Stimulated activated naive CD8-positive, alpha-beta T cell treated with anti-CD3 and anti-CD28 coated beads, Interleukin-15, Interleukin-2, amounts not matched to agents 100 ng/mL and 50 ng/mL, for 24 hours (primary cell): ENCODE measurements at regions not wholly inside any gene's neighbourhood (a gene's known extent, or its start where the extent isn't known, plus 50 kb on each side); places are given as distances from the start of the nearest gene placed in this dataset.

Source experiments
- H3K27ac Mint-ChIP-seq: one replicate; pipeline ENCODE4 v1.8.0; 2021; ENCODE audit warnings: mild to moderate bottlenecking, mixed read lengths
- H3K27me3 Mint-ChIP-seq: one replicate; pipeline ENCODE4 v1.8.0; 2021; ENCODE audit warnings: mixed read lengths
- H3K36me3 Mint-ChIP-seq: one replicate; pipeline ENCODE4 v1.8.0; 2021; ENCODE audit warnings: low read depth, mixed read lengths
- H3K4me1 Mint-ChIP-seq: one replicate; pipeline ENCODE4 v1.8.0; 2021; ENCODE audit warnings: low read depth, mixed read lengths
- H3K4me3 Mint-ChIP-seq: one replicate; pipeline ENCODE4 v1.8.0; 2021; ENCODE audit warnings: mild to moderate bottlenecking, mixed read lengths
- H3K9me3 Mint-ChIP-seq: one replicate; pipeline ENCODE4 v1.8.0; 2021; ENCODE audit warnings: mixed read lengths

DNA sequence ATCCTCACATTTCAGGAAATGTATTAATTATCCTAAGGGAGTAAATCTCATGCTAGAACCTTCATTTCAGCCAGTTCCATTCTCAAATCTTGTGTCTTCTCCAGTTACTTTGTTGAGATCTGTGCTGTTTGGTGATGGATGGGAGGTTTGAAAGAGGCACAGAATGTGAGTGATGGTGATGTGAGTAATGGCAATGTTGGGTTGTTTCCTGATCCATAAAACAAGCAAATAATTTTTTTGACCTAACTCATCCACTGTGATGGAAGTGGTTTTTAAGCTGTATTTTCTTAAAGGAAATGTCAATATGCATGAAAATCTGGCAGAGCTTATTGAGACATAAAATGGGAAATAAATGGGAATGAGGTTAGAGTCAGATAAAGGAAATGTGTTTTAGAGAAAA lies 214.7 kb downstream of the CHRM3 start:
- H3K27ac Mint-ChIP-seq = no peak overlapping the region
- no peaks in the 10 kb centered on the region for H3K27me3 Mint-ChIP-seq
- no peaks in the 10 kb centered on the region for H3K4me1 Mint-ChIP-seq
- H3K4me3 Mint-ChIP-seq = no peak overlapping the region
- no peaks in the 10 kb centered on the region for H3K36me3 Mint-ChIP-seq
- peaks cover 7% of the 10 kb centered on the region for H3K9me3 Mint-ChIP-seq

DNA sequence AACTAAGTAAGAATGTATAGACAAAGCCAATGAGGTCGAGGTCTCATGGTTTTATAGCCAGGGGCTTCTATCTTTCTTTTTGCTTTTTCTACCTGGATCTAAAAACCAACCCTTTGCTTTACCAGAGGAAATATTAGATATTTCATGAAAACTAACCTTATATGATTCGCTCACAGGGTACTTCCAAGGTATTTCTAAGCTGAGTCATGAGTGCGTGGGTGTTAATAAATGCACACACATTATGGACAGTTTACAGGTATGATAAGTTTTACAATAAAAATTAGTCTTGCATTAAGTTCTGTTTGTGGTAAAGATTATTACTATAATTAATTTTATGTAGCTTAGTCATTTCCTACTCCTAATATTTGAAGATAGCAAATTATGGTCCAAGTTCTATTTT lies 217.2 kb downstream of the CHRM3 start:
- Mint-ChIP-seq H3K9me3 (peaks cover 7% of the 10 kb centered on the region), H3K27ac (no peak overlapping the region), H3K4me3 (no peak overlapping the region), H3K36me3 (no peaks in the 10 kb centered on the region), H3K27me3 (no peaks in the 10 kb centered on the region), H3K4me1 (no peaks in the 10 kb centered on the region)

DNA sequence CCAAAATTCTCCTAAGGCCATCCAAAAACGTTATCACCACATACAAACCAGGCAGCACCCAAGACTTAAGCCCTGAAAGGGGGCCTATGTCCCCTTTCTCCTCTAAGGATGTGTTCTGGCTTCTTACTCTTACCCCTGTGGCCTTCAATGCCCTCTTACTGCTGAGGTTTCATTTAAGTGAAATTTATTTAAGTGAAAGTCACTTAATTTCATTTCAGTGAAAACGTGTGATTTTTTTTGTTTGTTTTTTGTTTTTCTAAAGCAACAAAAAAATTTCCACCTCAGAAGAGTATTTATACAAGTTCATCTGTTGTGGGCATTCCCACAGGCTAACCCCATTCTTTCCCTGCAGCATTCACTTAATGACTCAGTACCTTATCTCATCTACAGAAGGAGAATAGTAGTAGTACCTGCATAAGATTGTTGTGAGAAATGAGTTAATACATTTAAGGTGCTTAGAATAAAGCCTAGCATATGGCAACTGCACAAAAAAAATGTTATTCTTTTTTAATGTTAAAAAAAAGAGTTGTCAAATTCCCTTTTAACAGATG lies 220.6 kb downstream of the CHRM3 start:
- no peak overlapping the region for H3K27ac Mint-ChIP-seq
- no peaks in the 10 kb centered on the region for H3K4me1 Mint-ChIP-seq
- no peaks in the 10 kb centered on the region for H3K36me3 Mint-ChIP-seq
- H3K27me3 Mint-ChIP-seq = no peaks in the 10 kb centered on the region
- H3K9me3 Mint-ChIP-seq = peaks cover 4% of the 10 kb centered on the region
- no peak overlapping the region for H3K4me3 Mint-ChIP-seq

DNA sequence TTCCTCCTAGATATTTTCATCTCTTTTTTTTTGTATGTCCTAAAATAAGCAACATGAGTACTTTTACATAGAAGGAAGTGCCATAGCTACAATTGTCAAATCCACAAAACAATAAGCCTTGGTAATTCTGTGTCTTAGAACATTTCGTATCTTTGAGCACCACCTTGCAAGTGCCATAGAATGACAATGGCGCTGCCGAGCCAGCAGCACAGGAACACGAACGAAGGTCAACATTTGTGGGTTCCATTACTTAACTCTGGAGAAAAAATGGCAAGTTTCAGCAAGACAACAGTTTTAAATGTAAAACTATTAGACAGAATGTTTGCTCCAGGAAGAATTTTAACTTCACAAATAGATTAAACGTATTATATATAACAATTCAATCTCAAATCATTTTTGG lies 222.1 kb downstream of the CHRM3 start:
- no peak overlapping the region for H3K27ac Mint-ChIP-seq
- H3K27me3 Mint-ChIP-seq = no peaks in the 10 kb centered on the region
- H3K4me1 Mint-ChIP-seq = no peaks in the 10 kb centered on the region
- H3K4me3 Mint-ChIP-seq = no peak overlapping the region
- no peaks in the 10 kb centered on the region for H3K36me3 Mint-ChIP-seq
- H3K9me3 Mint-ChIP-seq = peaks cover 4% of the 10 kb centered on the region

DNA sequence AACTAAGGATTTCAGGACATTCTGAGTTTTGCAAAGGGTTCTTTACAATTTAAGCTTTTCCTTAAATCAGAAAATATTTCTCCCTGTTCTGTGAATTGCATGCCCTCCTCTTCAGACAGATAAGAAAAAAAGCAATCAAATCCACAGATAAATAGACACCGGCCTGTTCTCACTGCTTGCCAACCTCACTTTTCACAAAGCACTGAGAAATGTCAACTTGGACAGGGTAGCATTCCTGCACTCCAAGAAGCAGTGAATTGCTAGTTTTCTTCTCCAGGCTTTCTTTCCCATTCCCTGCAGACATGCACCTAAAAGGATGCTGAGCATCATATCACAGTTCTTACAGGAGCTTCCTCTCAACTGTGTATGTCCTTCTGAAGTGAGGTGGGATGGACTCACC lies 226.0 kb downstream of the CHRM3 start:
- H3K4me3 Mint-ChIP-seq = no peak overlapping the region
- no peaks in the 10 kb centered on the region for H3K27me3 Mint-ChIP-seq
- H3K27ac Mint-ChIP-seq = no peak overlapping the region
- H3K9me3 Mint-ChIP-seq = no peaks in the 10 kb centered on the region
- no peaks in the 10 kb centered on the region for H3K4me1 Mint-ChIP-seq
- no peaks in the 10 kb centered on the region for H3K36me3 Mint-ChIP-seq

DNA sequence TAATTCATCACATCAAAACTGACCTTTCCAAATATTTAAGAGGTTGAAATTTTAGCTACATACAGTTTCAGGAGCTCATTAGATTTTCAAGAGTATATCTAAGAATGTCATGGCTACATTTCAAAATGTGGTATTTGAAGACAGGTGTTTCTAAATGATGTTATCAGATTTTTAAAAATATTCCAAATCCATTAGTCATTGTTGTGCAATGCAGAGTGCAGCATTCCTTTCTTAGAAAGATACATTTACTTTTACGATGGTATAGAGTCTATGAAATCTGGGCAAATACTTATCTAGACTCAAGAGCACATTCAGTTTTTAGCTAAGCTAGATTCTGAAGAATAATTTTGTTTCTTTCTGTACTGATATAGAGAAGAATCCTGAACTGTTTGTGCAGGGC lies 230.3 kb downstream of the CHRM3 start:
- Mint-ChIP-seq H3K36me3 (no peaks in the 10 kb centered on the region), H3K27ac (no peak overlapping the region), H3K27me3 (no peaks in the 10 kb centered on the region), H3K9me3 (peaks cover 4% of the 10 kb centered on the region), H3K4me3 (no peak overlapping the region), H3K4me1 (no peaks in the 10 kb centered on the region)

DNA sequence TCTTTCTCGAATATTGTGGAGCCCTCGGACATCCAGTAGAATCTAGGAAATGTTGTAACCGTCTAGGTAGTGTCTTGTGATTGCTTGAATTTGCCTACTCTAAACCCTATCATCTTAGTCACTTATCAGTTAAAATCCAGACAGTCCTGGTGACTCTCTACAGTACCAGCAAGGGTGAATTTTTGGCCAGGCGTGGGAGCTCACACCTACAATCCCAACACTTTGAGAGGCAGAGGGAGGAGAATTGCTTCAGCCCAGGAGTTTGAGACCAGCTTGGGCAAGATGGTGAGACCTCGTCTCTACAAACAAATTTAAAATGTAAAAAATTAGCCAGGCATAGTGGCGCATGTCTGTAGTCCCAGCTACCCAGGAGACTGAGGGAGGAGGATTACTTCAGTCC lies 230.9 kb downstream of the CHRM3 start:
- no peak overlapping the region for H3K4me3 Mint-ChIP-seq
- no peaks in the 10 kb centered on the region for H3K4me1 Mint-ChIP-seq
- H3K9me3 Mint-ChIP-seq = peaks cover 4% of the 10 kb centered on the region
- H3K27ac Mint-ChIP-seq = no peak overlapping the region
- no peaks in the 10 kb centered on the region for H3K27me3 Mint-ChIP-seq
- no peaks in the 10 kb centered on the region for H3K36me3 Mint-ChIP-seq

DNA sequence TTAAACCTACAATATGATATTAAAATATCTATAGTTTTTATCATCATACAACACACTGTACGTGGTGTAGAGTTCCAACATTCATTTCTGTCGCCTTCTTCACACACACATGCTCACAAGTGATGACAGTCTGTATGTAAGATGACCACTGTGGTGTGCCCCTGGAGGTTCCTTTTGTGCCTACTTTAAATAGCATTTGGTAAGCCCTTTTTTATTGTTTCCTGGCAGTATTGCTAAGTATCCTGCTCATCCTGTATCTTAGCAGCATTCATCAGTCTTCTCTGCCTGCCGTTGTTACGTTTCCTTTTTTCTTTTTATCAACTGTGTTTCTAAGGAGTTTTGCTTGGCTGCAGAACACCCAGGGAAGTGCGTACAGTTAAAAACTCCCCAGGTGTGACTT lies 231.4 kb downstream of the CHRM3 start:
- Mint-ChIP-seq H3K27me3 (no peaks in the 10 kb centered on the region), H3K27ac (no peak overlapping the region), H3K36me3 (no peaks in the 10 kb centered on the region), H3K9me3 (peaks cover 4% of the 10 kb centered on the region), H3K4me3 (no peak overlapping the region), H3K4me1 (no peaks in the 10 kb centered on the region)

DNA sequence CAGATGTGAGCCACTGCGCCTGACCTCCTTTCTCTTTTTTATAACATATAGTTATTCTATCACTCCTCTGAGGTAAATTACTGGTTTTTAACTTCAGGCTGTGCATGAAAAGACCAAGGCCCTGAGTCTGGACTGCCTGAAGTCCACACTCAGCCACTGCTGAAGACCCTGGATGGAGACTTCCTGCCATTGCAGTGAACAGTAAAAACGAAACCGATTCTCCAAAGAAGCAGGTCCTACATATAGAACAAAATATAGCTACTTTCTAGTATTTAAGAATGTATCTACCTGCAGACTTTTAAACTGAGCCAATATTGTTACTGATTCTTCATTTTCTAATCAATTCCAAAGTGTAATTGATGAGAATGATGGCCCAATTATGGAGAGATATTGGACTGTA lies 232.8 kb downstream of the CHRM3 start:
- H3K9me3 Mint-ChIP-seq = peaks cover 4% of the 10 kb centered on the region
- H3K4me3 Mint-ChIP-seq = no peak overlapping the region
- H3K4me1 Mint-ChIP-seq = no peaks in the 10 kb centered on the region
- H3K27me3 Mint-ChIP-seq = no peaks in the 10 kb centered on the region
- no peak overlapping the region for H3K27ac Mint-ChIP-seq
- H3K36me3 Mint-ChIP-seq = no peaks in the 10 kb centered on the region

DNA sequence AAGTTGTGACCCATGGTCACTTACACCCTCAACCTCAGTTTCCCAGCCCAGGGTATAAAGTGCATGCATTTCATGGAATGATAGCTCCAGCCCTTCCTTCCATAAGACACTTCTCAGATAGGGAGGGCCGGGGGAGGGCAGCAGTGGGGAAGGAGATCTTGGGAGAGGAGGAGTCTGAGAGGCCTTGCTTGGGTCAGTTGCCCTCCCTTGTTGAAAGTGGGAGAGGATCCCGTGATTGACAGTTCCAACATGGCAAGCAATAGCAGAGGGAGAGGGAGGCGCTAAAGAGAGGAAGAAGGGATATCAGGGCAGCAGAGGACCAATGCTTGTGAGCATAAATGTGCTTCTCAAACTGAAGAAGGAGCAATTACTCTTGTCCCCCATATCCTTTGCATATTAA lies 244.4 kb downstream of the CHRM3 start:
- Mint-ChIP-seq H3K27ac (no peak overlapping the region), H3K9me3 (no peaks in the 10 kb centered on the region), H3K27me3 (no peaks in the 10 kb centered on the region), H3K4me1 (no peaks in the 10 kb centered on the region), H3K36me3 (no peaks in the 10 kb centered on the region), H3K4me3 (no peak overlapping the region)

DNA sequence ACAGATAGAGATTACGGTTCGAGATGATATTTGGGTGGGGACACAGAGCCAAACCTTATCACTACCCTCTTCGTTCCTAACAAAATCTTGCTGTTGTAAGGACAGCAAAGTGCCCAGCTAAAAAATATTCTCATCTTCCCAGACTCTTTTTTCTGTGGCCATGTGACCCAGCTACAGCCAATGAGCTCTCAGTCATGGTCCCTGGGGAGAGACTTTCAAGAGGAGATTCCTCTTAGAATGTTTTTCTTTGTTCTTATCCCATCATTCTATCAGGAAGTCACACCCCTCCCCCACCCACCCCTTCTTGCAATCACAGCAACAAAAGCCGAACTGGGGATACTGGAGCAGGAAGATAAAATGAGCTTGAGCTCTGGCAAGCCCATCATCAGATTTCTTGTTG lies 247.1 kb downstream of the CHRM3 start:
- no peaks in the 10 kb centered on the region for H3K9me3 Mint-ChIP-seq
- H3K27ac Mint-ChIP-seq = no peak overlapping the region
- no peaks in the 10 kb centered on the region for H3K27me3 Mint-ChIP-seq
- H3K4me1 Mint-ChIP-seq = no peaks in the 10 kb centered on the region
- H3K36me3 Mint-ChIP-seq = no peaks in the 10 kb centered on the region
- no peak overlapping the region for H3K4me3 Mint-ChIP-seq

DNA sequence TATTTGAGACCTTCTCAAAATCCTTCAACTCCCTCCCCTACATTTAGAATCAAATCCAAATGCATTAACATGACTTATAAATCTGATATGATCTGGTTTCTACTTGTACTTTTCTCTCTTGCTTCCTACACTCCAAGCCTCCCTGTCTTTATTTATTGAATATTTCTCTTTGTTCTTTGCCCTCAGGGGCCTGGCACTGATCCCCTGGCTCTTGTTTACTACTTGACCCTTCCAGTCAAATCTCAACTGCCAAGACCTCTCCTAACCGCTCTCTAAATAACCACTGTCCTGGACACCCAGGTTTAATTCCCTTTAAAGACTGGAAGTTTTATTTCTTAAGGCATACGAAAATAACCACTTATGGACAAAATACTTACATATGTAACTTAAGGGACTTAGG lies 248.9 kb downstream of the CHRM3 start:
- Mint-ChIP-seq H3K36me3 (no peaks in the 10 kb centered on the region), H3K4me1 (no peaks in the 10 kb centered on the region), H3K9me3 (no peaks in the 10 kb centered on the region), H3K4me3 (no peak overlapping the region), H3K27ac (no peak overlapping the region), H3K27me3 (no peaks in the 10 kb centered on the region)

DNA sequence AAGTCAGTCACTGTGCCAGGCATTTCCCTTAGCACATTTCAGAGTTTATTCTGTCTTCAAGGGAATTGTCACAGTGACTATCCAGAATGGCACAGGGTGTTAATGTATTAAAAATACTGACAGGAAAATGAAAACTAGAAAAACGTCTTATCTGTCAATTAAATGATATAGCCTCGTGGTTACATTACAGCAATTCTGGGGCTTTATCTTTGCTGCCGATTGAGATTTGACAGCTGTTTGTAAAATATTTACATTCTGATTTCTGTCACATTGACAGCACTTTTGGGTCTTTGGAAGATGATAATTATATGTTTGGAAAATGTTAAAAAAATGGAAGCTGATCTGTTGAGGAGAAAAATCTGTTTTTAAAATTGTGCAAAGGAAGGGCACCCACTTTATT lies 250.0 kb downstream of the CHRM3 start:
- no peak overlapping the region for H3K4me3 Mint-ChIP-seq
- no peaks in the 10 kb centered on the region for H3K36me3 Mint-ChIP-seq
- no peaks in the 10 kb centered on the region for H3K27me3 Mint-ChIP-seq
- H3K9me3 Mint-ChIP-seq = no peaks in the 10 kb centered on the region
- H3K4me1 Mint-ChIP-seq = no peaks in the 10 kb centered on the region
- no peak overlapping the region for H3K27ac Mint-ChIP-seq

DNA sequence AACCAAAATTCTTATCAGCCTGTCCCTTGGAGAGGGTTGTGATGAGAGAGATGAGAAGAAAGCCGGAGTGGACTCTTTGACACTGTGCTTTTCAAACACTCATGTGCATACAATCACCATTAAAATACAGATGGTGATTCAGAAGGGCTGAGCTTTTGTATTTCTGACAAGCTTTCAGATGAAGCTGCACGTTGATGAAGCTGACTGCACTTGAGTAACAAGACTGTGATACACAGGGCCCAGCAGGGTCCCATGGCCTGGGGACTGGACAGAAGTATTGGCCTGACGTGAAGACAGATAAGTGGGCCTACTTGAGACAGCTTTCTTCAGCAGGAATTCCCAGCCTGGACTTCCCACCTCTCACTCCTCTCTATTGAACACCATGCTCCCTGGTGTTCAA lies 258.2 kb downstream of the CHRM3 start:
- Mint-ChIP-seq H3K9me3 (peaks cover 4% of the 10 kb centered on the region), H3K4me1 (no peaks in the 10 kb centered on the region), H3K36me3 (no peaks in the 10 kb centered on the region), H3K27me3 (no peaks in the 10 kb centered on the region), H3K4me3 (no peak overlapping the region), H3K27ac (no peak overlapping the region)

DNA sequence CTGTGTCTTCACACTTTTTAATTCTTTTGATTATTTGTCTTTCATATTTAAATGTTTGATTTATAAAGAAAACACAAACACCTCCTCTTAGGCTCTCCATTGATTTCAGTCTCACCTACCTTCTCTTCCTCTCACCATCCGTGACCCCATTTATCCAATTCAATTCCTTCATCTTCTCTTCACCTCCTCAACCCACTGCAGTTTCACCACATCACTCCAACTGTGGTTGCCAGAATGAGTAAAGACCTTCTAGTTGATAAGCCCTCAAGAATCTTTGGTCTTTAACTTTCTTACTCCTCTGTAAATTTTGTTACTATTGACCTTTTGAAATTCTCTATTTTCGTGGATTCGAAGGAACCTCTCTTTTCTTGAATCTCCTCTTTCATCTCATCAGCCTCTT lies 260.7 kb downstream of the CHRM3 start:
- no peak overlapping the region for H3K27ac Mint-ChIP-seq
- H3K4me3 Mint-ChIP-seq = no peak overlapping the region
- peaks cover 4% of the 10 kb centered on the region for H3K9me3 Mint-ChIP-seq

DNA sequence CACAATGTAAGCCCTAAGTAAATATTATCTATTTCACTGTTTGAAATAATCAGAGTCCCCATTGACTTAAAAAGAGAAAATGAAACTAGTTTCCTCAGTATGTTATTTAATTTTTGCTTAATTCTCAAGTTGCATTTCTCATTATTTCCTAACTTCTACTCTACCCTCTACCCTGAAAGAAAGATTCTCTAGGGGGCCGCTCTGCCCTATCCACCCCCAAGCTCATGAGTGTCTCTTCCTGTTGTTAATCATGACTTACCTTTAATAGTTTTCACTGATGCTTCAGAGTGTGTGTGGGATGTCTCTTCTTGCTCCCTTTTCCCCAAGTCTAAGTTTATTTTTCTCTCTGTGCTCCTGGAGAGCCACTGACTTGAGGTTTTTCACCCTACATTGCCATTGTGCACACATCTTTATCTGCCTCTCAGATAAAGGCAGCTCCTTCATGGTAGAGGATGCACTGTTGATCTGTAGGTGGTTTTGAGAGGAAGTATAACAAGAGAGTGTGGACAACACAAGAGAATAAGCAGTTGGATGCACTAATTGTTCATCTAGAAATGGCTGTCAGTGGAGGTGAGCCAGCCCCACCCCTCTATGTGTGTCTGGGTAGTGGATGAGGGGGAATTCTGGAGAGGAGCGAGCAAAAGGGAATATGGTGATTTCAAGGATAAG lies 261.7 kb downstream of the CHRM3 start:
- H3K4me3 Mint-ChIP-seq = no peak overlapping the region
- H3K4me1 Mint-ChIP-seq = no peaks in the 10 kb centered on the region
- no peaks in the 10 kb centered on the region for H3K36me3 Mint-ChIP-seq
- H3K27me3 Mint-ChIP-seq = no peaks in the 10 kb centered on the region
- no peaks in the 10 kb centered on the region for H3K9me3 Mint-ChIP-seq
- H3K27ac Mint-ChIP-seq = no peak overlapping the region

More for the DNA sequence above, 260.7 kb downstream of the CHRM3 start:
- Mint-ChIP-seq H3K36me3 (no peaks in the 10 kb centered on the region), H3K4me1 (no peaks in the 10 kb centered on the region), H3K27me3 (no peaks in the 10 kb centered on the region)
